ENCODE measurements at regions not wholly inside any gene's neighbourhood (a gene's known extent, or its start where the extent isn't known, plus 50 kb on each side); places are given as distances from the start of the nearest gene placed in this dataset.
A peak's percentile ranks its signal among the peaks of the same experiment; 100 is the strongest.

DNA sequence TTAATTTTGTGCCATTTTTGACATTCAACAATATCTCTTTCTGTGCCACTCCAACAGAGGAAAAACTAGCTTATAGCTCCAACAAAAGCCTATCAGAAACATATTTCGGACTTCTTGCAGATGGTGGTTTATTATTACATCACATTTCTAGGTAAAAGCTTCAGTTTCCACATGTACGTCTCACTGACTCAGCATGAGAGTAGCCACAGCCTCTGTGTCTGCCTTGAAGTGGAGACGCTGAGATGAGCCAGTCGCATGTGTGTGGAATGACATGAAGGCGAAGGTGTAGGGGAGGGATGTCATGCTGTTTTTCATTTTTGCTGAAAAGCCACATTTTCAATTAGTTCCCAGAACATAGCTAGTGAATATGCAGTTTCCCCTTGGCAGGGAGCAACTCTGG, 598.6 kb downstream of the EFNB2 start:
- no peaks in the 10 kb centered on the region for H3K9me3 ChIP-seq
- intact Hi-C loops (cut with DNase I): no loop called here
- no peak for DNase-seq (ENCODE audit: extremely low spot score in 2 of 2)
- no peak overlapping the region for H3K4me3 ChIP-seq
- TF ChIP-seq POLR2A (IDR thresholded peaks at IDR 0.05): no peak
- TF ChIP-seq, protein P1, sequence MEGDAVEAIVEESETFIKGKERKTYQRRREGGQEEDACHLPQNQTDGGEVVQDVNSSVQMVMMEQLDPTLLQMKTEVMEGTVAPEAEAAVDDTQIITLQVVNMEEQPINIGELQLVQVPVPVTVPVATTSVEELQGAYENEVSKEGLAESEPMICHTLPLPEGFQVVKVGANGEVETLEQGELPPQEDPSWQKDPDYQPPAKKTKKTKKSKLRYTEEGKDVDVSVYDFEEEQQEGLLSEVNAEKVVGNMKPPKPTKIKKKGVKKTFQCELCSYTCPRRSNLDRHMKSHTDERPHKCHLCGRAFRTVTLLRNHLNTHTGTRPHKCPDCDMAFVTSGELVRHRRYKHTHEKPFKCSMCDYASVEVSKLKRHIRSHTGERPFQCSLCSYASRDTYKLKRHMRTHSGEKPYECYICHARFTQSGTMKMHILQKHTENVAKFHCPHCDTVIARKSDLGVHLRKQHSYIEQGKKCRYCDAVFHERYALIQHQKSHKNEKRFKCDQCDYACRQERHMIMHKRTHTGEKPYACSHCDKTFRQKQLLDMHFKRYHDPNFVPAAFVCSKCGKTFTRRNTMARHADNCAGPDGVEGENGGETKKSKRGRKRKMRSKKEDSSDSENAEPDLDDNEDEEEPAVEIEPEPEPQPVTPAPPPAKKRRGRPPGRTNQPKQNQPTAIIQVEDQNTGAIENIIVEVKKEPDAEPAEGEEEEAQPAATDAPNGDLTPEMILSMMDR (IDR thresholded peaks at IDR 0.05): no peak
- TF ChIP-seq POLR2AphosphoS5 (IDR thresholded peaks at IDR 0.05; ENCODE audit: insufficient read depth in 1 of 2, low read depth in 1 of 2): no peak
- H3K4me1 ChIP-seq: no peaks in the 10 kb centered on the region
- no peaks in the 10 kb centered on the region for H3K27me3 ChIP-seq
- H3K27ac ChIP-seq: no peak overlapping the region
- no peaks in the 10 kb centered on the region for H3K36me3 ChIP-seq

DNA sequence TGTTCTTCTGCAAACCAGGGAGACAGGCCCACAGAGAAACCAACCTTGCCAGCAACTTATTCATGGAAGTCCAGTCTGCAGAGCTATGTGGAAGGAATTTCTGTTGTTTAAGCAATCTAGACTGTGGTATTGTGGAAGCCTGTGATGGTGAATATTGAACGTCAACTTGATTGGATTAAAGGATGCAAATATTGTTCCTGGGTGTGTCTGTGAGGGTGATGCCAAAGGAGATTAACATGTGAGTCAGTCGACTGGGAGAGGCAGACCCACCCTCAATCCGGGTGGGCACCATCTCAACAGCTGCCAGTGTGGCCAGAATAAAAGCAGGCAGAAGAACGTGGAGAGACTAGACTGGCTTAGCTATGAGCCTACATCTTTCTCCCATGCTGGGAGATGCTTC, 606.0 kb downstream of the EFNB2 start:
- intact Hi-C loops (cut with DNase I): no loop called here
- TF ChIP-seq POLR2A (IDR thresholded peaks at IDR 0.05): no peak
- TF ChIP-seq POLR2AphosphoS5 (IDR thresholded peaks at IDR 0.05; ENCODE audit: insufficient read depth in 1 of 2, low read depth in 1 of 2): no peak
- TF ChIP-seq, protein P1 (IDR thresholded peaks at IDR 0.05): no peak
- Histone ChIP-seq H3K27me3 (no peaks in the 10 kb centered on the region), H3K27ac (no peak overlapping the region), H3K4me3 (no peak overlapping the region), H3K36me3 (no peaks in the 10 kb centered on the region), H3K4me1 (peaks cover 8% of the 10 kb centered on the region), H3K9me3 (no peaks in the 10 kb centered on the region)
- no peak for DNase-seq (ENCODE audit: extremely low spot score in 2 of 2)

GRCh38 chr13:105928901-105929300, 606.6 kb downstream of the EFNB2 start:
- Histone ChIP-seq H3K4me3 (no peak overlapping the region), H3K27me3 (no peaks in the 10 kb centered on the region), H3K4me1 (peaks cover 8% of the 10 kb centered on the region), H3K9me3 (no peaks in the 10 kb centered on the region), H3K36me3 (no peaks in the 10 kb centered on the region), H3K27ac (no peak overlapping the region)
- no peak for DNase-seq (ENCODE audit: extremely low spot score in 2 of 2)
- TF ChIP-seq POLR2AphosphoS5 (IDR thresholded peaks at IDR 0.05; ENCODE audit: insufficient read depth in 1 of 2, low read depth in 1 of 2): no peak
- intact Hi-C loops (cut with DNase I): no loop called here

- Histone ChIP-seq H3K27ac (no peak overlapping the region), H3K4me3 (no peak overlapping the region), H3K36me3 (no peaks in the 10 kb centered on the region), H3K4me1 (peaks cover 8% of the 10 kb centered on the region), H3K9me3 (no peaks in the 10 kb centered on the region), H3K27me3 (no peaks in the 10 kb centered on the region)
- TF ChIP-seq POLR2A (IDR thresholded peaks at IDR 0.05): no peak
- TF ChIP-seq, protein P1 (IDR thresholded peaks at IDR 0.05): no peak
- no peak for TF ChIP-seq POLR2AphosphoS5 (IDR thresholded peaks at IDR 0.05; ENCODE audit: insufficient read depth in 1 of 2, low read depth in 1 of 2)
- DNase-seq (ENCODE audit: extremely low spot score in 2 of 2): no peak
- intact Hi-C loops (cut with DNase I): no loop called here
These were observed 607.4 kb downstream of the EFNB2 start for GRCh38 chr13:105928048-105928447.

- no peaks in the 10 kb centered on the region for H3K36me3 ChIP-seq
- TF ChIP-seq, protein P1 (IDR thresholded peaks at IDR 0.05): no peak
- TF ChIP-seq POLR2A (IDR thresholded peaks at IDR 0.05) (no peak), POLR2AphosphoS5 (IDR thresholded peaks at IDR 0.05; ENCODE audit: insufficient read depth in 1 of 2, low read depth in 1 of 2) (peak in 1 of 2 donors; percentile 66)
- H3K9me3 ChIP-seq: no peaks in the 10 kb centered on the region
- no peaks in the 10 kb centered on the region for H3K27me3 ChIP-seq
- H3K27ac ChIP-seq: no peak overlapping the region
- H3K4me1 ChIP-seq: peaks cover 8% of the 10 kb centered on the region
- intact Hi-C loops (cut with DNase I): no loop called here
- no peak for DNase-seq (ENCODE audit: extremely low spot score in 2 of 2)
- no peak overlapping the region for H3K4me3 ChIP-seq
These were observed 610.0 kb downstream of the EFNB2 start for GRCh38 chr13:105925496-105925895.

DNA sequence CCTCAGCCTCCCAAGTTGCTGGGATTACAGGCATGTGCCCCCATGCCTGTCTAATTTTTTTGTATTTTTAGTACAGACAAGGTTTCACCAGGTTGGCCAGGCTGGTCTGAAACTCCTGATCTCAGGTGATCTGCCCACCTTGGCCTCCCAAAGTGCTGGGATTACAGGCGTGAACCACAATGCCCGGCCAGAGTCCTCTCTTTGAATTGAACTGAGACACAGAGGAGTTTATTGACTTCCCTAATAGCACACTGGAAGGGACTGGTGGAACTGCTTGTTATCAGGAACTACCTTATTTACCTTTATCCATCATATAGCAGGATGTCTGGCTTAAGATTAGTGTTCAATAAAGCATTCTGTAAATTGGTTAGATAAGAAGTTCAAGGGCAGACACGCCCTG, 613.8 kb downstream of the EFNB2 start:
- no peaks in the 10 kb centered on the region for H3K36me3 ChIP-seq
- H3K4me3 ChIP-seq: no peak overlapping the region
- no peak for DNase-seq (ENCODE audit: extremely low spot score in 2 of 2)
- intact Hi-C loops (cut with DNase I): no loop called here
- no peaks in the 10 kb centered on the region for H3K9me3 ChIP-seq
- TF ChIP-seq, protein P1 (IDR thresholded peaks at IDR 0.05): no peak
- TF ChIP-seq POLR2A (IDR thresholded peaks at IDR 0.05) (no peak), POLR2AphosphoS5 (IDR thresholded peaks at IDR 0.05; ENCODE audit: insufficient read depth in 1 of 2, low read depth in 1 of 2) (no peak)
- no peak overlapping the region for H3K27ac ChIP-seq
- H3K27me3 ChIP-seq: no peaks in the 10 kb centered on the region
- H3K4me1 ChIP-seq: peaks cover 20% of the 10 kb centered on the region

All from vagina (tissue), 2 donors.